ENCODE measurements at regions not wholly inside any gene's neighbourhood (a gene's known extent, or its start where the extent isn't known, plus 50 kb on each side); places are given as distances from the start of the nearest gene placed in this dataset.

DNA sequence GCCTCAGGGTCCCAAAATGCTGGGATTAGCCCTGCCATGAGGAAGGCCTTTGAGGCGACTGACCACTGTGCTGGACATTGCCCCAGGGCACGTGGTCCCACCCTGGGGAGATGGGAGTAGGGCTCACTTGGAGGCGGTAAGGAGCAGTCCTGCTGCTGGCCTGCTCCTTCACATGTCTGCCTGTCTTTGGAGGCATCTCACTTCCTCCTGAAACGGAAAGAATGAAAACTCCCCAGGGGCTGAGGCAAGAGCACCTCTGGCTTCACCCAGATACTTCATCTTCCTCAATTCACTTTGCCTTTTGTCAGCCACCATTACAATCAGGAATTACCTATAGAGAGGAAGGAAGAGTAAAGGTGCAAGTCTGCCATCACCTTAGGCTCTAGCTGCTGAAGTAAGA lies 59.9 kb upstream of the GATA6 start:
- TF ChIP-seq CTCF (IDR thresholded peaks at IDR 0.05) (no peak), TP53 (CRISPR knock-in tag; IDR thresholded peaks at IDR 0.05) (no peak), FOXJ3 (CRISPR knock-in tag; IDR thresholded peaks at IDR 0.05; ENCODE audit: borderline replicate concordance) (no peak), FOXP1 (CRISPR knock-in tag; IDR thresholded peaks at IDR 0.05; ENCODE audit: borderline replicate concordance) (no peak), OVOL2 (CRISPR knock-in tag; IDR thresholded peaks at IDR 0.05; ENCODE audit: borderline replicate concordance) (no peak), SMAD3 (CRISPR knock-in tag; IDR thresholded peaks at IDR 0.05; ENCODE audit: borderline replicate concordance) (no peak), GRHL2 (CRISPR knock-in tag; IDR thresholded peaks at IDR 0.05; ENCODE audit: insufficient replicate concordance, severe bottlenecking) (no peak), ZNF263 (CRISPR knock-in tag; IDR thresholded peaks at IDR 0.05; ENCODE audit: low read depth) (no peak), SMAD4 (CRISPR knock-in tag; IDR thresholded peaks at IDR 0.05) (no peak)
- TF ChIP-seq, protein P1, sequence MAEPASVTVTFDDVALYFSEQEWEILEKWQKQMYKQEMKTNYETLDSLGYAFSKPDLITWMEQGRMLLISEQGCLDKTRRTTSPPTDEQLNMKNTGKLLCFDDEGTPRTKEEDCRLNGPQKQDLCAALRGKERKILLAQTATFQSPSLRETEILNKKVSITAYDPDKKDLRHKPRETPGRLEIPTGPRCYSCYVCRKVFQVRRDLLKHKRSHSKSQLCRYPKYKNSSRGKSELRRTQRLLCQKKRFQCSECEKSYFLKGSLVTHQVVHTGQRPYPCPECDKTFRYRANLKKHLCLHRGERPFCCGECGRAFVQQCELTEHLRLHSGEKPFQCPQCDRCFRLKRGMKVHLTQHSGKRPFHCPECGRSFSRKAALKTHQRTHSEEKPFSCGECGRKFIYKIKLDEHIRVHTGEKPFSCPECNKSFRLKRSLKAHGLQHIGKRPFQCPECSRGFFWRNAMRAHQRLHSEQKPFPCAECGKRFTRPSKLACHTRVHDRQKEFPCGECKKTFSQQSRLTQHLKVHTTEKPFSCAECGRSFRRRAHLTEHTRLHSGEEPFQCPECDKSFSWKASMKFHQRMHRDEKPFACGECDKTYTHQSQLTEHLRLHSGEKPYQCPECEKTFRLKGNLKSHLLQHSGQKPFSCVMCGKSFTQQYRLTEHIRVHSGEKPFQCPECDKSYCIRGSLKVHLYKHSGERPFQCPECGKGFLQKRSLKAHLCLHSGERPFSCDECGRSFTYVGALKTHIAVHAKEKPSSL (CRISPR knock-in tag; conservative IDR thresholded peaks at IDR 0.05), result no peak
- TF ChIP-seq, protein P2, sequence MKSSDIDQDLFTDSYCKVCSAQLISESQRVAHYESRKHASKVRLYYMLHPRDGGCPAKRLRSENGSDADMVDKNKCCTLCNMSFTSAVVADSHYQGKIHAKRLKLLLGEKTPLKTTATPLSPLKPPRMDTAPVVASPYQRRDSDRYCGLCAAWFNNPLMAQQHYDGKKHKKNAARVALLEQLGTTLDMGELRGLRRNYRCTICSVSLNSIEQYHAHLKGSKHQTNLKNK (CRISPR knock-in tag; IDR thresholded peaks at IDR 0.05), result no peak
